ENCODE measurements at regions not wholly inside any gene's neighbourhood (a gene's known extent, or its start where the extent isn't known, plus 50 kb on each side); places are given as distances from the start of the nearest gene placed in this dataset.

DNA sequence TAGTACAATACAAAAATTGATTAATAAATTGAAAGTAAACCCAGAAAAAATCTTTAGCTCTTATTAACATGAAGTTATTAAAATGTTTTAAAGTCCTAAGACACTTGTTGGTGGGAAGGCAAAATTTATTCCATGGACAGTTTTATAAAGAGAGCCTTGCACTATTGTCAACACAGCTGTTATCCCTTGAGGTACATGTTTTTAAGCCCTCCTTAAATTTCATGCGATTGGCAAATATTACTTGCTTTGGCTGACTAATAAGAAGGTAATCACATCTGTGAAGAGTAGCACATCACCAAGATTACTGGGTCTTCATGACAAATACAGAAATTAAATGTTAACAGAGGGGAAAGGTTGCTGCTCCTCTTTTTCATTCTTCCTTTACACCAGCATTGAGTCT lies 611.1 kb downstream of the BRINP3 start:
- no peak for DNase-seq (ENCODE audit: low spot score)

DNA sequence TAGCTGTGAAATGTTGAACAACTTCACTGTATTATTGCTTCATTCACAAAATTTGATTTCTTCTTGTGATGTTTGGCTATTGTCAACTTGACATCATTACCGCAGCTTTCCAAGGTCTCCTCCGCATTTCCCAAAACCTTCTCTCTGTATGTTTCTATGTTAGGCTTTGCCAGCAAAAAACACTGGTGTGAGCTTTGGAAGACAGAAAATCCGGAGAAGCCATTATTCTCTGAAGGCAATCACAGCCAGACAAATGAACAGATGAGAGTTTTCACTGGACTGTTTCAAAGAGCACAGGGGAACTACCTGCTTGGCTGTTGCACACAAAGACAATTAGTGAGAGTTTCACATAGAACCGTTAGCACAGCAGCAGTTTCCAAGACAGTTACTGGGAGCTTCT lies 609.6 kb downstream of the BRINP3 start:
- DNase-seq (ENCODE audit: low spot score): no peak

DNA sequence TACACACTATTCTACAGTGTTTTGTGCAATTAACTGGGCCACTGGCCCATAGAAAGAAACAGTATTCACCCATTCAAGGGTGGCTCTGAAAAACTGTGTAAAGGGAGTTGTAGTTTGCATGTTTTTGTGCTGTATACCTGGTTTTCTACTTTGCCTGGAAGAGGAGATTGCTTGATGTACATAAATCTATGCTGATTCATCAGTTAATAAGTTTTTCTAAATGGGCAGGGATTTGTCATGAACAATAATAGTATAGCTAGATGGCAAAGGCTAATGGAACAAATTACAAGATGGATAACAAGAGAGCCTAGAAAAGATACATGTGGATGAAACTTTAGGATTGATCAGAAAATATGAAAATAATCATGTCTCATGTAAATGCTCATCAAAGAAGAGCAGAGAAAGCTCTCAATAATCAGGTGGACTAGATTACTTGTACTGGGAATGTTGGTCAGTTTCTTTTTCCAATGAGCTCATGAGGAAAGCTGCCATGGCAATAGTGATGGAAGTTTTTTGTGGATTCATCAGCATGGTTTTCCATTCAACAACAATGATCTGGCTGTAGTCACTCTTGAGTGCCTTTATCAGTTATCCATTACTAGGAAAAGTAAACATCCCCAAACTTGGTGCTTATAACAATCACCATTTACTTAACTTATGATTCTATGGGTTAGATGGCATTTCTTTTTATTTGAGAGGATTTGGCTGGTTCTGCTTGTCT lies 602.8 kb downstream of the BRINP3 start:
- no peak for DNase-seq (ENCODE audit: low spot score)

DNA sequence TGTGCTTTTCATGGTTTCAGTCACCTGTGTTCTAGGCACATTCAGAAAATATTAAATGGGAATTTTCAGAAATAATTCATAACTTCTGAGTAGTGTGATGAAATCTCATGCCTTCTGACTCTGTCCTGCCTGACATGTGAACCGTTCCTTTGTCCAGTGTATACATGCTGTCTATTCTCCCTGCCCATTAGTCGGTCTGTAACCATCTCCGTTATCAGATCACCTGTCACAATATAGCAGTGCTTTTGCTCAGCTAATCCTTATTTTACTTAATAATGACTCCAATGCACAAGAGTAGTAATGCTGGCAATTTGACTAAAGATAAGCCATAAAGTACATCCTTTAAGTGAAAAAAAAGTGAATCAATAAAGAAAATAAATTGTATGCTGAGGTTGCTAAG lies 597.5 kb downstream of the BRINP3 start:
- no peak for DNase-seq (ENCODE audit: low spot score)

DNA sequence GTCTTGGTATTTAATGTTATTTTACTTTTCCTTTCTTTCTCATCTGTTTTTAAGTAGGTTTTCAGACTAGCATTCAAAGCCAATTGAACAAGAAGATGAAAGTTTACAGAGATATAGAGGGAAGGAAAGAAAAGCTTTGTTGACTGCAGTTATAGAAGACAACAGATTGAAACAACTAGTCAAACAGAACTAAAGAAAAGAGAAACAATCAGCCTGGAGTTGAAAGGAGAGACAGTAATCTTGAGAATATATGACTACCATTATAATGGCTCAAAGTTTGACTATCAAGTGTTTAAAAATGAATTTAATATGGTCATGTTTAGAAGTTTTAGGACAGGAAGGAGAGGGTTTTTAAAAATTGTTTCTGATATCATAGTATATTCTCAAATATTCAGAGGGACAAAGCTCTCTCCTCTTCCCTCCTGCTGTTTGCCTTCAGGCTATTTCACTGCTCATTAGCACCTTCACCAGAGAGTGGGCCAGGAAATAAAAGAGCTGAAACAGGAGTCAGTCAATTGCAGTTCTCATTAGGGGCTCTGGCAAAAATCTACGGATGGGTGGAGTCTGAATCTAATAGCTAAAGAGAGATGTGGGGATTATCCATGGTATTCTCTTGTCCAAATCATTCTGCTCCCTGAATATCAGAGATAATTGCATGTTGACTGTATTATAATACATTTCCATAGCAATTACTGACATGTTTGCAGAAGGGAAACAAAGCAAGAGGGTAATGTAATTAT lies 577.8 kb downstream of the BRINP3 start:
- no peak for DNase-seq (ENCODE audit: low spot score)

DNA sequence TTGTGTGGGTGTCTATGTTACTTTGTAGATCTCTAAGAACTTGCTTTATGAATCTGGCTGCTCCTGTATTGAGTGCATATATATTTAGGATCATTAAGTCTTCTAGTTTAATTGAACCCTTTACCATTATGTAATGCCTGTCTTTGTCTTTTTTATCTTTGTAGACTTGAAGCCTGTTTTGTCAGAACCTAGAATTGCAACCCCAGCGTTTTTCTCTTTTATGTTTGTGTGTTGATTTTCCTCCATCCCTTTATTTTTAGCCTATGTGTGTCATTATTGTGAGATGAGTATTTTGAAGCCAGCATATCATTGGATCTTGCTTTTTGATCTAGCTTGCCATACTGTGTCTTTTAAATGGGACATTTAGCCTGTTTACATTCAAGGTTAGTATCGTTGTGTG lies 573.2 kb downstream of the BRINP3 start:
- no peak for DNase-seq (ENCODE audit: low spot score)

DNA sequence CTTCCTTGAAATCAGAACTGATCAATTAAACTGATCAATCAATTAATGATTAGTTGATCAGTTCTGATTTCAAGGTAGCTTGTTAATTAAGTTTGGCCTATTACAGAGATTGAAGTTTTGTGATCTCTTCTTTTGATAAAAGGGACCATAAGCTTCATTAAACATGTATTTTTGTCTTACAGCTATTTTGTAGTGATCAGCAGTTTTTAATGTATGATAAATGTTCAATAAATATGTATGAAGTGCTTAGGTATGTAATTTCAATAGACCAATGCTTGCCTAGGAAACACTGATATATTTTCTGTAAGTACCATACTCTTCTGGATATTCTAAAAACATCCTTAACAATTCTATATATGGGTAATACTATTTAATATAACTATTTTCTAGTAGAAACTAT lies 569.6 kb downstream of the BRINP3 start:
- DNase-seq (ENCODE audit: low spot score): no peak

DNA sequence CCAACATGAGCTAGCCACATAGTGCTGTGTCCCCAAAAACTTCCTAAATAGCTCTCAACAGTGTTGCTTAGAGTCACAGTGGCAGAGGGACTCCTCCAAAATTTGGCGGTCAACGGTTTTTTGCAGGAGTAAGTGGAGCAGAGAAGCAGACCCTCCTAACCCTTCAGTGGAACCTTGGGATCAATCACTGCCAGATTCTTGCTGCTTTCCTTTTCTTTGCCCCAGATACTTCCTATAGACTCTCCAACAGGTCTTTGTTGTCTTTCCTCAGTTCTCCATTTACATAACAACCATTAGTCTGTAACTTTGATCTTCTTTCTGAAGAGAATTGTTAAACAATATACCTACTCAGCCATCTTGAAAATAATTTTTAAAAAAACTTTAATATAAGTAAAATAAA lies 556.1 kb downstream of the BRINP3 start:
- no peak for DNase-seq (ENCODE audit: low spot score)

DNA sequence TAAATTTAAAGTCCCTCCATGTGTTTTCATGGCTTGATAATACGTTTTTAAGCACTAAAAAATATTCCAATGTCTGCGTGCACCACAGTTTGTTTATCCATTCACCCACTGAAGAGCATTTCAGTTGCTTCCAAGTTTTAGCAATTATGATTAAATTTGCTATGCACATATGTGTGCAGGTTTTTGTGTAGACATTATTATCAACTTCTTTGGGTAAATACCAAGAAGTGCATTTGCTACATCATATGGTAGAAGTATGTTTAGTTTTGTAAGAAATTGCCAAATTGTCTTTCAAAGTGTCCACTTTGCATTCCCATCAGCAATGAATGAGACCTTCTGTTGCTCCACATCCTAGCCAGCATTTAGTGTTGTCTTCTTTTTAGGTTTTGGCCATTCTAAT lies 550.0 kb downstream of the BRINP3 start:
- no peak for DNase-seq (ENCODE audit: low spot score)

DNA sequence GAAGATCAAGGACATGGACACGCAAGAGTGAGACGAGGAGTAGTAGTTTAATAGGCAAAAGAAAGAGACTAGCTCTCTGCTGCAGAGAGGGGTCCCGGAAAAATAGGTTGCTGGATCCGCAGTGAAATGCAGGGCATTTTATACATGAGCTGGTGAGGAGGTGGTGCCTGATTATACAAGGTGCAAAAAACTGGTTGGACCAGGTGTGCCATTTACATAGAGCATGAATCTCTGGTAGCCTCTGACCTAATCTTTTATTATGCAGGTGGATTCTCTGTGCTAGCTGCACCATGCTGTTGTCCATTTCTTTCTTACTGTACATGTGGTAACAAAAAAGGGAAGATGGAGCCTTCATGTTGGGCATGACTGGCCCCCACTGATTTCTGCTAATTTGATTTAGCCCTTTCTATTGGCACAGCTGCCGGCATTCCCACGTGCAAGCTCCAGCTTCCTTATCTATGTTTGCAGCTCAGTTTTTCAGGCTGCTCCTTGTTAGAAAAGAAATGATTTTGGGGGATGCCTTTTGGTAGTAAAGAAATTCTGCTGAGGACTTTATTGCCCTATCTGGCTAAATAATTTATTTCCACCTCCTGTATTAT lies 548.1 kb downstream of the BRINP3 start:
- no peak for DNase-seq (ENCODE audit: low spot score)

DNA sequence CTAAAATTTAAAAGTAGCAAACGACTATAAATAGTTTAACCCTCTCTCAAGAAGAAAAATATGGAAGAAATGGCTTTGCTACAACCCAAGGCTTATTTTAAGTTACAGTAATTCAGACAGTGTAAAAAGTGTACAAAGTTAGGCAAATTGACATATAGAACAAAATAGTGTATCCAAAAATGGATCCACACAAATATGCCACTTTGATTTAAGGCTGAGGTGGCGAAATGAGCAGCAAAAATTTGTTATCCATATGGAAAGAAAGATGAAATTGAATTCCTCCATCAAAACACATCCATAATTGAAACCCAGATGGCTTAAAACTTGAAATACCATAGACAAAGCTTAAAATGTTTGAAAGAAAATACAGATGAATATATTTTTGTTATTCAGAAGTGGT lies 540.8 kb downstream of the BRINP3 start:
- DNase-seq (ENCODE audit: low spot score): no peak

DNA sequence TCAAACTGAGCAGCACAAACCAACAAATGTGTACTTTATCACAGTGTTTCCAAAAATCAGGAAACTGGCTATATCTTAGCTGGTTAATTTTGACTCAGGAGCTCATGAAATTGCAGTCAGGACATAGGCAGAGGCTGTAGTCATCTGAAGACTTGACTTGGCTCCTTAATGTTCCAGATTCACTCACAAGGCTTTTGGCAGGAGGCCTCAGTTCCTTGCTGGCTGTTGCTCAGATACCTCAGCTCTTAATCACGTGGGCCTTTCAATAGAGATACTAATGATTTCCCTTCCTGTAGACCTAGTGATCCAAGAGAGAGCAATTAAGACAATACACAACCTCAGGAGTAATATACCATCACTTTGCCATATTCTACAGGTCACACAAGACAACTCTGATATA lies 537.7 kb downstream of the BRINP3 start:
- no peak for DNase-seq (ENCODE audit: low spot score)

DNA sequence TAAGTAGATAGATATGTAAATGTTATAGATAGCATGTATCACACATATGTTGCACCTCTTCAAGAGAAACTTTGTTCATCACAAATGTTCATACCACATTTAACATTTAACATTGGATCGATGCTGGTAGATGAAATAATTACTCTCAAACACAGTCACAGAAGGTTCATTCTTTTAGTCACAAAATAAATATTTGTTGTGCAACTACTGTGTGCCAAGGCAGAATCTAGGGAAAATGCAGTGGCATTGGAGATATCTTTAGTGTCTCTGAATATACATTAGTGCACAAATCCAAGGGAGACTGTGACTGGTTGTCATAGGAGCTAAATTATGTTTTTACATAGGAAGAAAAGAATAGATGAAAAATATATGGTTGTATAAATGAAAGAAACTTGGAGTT lies 535.7 kb downstream of the BRINP3 start:
- no peak for DNase-seq (ENCODE audit: low spot score)

DNA sequence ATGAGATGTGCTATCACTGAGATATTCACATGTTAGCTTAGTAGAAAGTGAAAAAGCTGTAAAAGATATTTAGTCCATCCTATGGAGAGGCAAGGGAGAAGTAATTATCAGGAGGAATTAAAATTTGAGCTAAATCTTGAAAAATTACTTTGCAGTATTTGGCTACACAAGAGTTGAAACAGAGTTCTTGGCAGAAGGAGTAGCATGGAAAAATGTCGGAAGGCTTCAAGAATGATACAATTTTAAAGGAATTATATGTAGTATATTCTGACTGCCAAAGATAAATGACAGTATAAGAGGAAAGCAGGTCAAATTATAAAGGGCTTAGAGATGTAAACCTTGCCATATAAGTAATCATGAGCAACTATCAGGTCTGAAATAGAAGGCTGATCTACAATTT lies 518.9 kb downstream of the BRINP3 start:
- no peak for DNase-seq (ENCODE audit: low spot score)

DNA sequence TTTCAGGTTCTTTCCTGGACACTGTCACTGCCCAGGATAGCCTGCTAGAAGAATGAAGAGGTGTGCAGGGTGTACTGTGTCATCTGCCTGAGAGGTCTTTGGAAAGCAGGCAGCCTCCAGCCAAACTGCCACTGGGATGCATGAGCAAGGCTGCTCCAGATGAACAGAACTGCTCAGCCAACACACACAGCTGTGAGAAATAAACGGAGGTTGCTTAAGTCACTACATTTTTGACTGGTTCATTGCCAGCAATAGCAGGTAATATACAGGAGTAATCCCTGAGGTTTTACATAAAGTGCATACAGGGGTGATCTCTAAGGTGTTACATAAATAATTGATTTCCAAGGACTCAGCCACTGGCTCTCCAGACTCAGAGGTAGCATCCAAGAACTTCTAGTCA lies 516.9 kb downstream of the BRINP3 start:
- DNase-seq (ENCODE audit: low spot score): no peak

DNA sequence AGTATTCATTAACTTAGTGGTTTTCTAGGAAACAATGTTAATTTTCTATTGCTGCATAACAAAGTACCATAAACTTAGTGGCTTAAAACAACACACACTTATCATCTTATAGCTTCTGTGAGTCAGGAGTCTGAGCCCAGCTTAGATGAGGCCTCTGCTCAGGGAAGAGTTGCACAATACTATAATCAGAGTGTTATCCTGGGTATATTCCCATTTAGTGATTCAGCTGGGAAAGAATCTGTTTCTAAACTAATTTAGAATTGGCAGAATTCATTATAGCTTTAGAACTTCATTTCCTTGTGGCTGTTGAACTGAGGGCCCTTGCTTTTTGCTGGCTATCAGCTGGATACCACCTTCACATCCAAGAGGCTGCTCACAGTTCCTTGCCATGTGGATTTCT lies 515.5 kb downstream of the BRINP3 start:
- DNase-seq (ENCODE audit: low spot score): no peak

DNA sequence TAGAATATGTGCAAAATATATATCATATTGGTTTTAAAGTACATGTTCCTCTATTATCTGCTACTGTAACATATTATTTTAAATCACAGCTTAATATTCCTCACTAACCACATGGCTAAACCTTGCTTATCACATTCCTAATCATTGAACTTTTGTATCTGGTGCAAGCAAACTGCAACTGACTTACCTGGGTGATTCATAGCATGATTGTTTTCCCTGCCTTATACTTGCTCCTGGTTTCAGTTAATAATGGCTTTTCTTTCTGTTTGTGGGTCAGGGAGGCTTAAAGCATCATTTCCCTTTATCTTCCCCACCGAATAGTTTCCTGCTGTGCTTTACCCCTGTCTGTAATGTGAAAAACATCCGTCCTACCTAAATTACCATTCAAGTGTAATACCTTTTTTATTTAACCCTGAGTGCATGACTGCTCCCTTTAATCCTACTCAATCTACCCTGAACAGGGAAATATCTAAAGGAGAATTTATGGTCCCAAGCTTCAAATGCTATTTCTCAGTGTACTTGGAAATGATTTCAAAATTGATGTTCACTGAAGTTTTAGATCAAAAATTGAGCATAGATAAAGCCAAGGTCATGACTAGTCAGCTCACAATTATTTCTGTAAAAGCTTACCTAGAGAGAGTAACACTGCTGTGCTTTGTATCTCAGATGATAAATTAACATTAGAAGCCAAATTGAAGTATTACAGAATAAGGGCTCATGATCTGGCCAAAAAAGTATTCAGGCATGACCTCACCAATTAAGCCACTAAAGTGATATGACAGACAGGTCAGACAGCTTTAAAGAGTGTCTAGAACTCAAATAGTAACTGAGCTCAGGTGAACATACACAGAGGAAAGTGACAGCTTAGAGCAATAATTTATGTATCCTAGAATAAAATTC lies 507.1 kb downstream of the BRINP3 start:
- no peak for DNase-seq (ENCODE audit: low spot score)

DNA sequence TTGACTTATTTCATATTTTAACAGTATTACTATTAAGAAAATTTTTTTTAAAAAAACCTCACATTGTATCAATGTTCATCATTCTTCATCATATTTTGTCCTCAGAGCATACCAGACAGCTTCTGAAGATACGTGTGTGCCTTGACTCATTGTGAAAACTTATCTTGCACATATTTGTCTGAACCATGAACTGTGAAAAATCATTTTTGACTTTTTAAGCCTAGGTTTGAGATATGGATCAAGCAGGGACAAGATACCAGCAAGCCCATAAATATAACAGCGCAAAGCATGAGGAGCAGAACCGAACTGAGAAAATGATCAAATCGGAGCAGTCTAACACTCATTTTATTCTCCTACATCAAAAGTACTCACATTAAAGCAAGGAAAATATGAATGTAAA lies 506.0 kb downstream of the BRINP3 start:
- no peak for DNase-seq (ENCODE audit: low spot score)

DNA sequence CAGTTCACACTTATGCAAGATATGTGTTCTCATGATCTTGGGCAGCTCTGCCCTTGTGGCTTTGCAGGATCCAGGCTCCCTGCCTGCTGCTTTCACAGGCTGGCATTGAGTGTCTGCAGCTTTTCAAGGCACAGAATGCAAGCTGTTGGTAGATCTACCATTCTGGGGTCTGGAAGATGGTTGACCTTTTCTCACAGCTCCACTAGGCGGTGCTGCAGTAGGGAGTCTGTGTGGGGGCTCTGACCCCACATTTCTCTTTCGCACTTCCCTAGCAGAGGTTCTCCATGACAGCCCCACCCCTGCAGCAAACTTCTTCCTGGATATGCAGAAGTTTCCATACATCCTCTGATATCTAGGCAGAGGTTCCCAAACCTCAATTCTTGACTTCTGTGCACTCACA lies 500.5 kb downstream of the BRINP3 start:
- DNase-seq (ENCODE audit: low spot score): no peak

DNA sequence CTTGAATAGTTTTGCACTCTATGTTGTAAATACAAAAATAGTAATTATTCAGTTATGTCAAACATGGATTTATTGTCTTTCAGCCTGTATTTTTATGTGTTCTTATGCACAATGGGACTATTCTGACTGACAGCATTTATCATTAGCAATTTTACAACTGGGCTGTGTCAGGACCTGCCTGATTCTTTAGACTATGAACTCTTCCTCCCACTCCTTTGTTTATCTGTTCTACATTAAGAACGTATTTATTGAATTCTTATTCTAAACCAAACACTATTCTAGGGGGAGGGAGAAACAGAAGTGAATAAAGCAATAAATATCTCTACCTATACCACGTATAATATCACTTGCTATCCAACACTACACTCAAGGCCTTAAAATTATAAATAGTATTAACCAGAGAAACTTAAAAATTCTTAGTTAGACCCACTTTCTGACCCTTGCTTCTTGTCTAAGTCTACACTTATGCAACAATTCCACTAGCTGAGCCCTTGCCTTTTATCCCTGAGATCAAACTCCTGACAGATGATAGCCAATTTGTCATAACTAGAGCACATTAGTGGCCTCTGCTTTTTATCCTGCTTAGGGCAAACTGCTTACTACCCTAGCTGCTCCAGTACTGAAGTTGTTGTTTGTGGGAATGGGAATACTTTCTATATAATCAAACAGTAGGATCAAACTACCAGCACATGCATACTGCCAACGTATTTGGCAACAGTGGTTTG lies 494.3 kb downstream of the BRINP3 start:
- no peak for DNase-seq (ENCODE audit: low spot score)

DNA sequence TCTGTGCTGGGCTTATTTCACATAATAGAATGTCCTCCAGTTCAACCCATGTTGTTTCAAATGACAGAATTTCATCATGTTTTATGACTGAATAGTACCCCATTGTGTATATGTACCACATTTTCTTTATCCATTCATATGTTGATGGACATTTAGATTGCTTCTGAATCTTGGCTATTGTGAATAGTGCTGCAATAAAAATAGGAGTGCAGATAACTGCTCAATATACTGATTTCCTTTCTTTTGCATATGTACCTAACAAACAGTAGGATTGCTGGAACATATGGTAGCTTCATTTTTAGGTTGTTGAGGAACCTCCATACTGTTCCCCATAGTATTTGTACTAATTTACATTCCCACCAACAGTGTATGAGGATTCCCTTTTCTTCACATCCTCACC lies 491.1 kb downstream of the BRINP3 start:
- DNase-seq (ENCODE audit: low spot score): no peak

DNA sequence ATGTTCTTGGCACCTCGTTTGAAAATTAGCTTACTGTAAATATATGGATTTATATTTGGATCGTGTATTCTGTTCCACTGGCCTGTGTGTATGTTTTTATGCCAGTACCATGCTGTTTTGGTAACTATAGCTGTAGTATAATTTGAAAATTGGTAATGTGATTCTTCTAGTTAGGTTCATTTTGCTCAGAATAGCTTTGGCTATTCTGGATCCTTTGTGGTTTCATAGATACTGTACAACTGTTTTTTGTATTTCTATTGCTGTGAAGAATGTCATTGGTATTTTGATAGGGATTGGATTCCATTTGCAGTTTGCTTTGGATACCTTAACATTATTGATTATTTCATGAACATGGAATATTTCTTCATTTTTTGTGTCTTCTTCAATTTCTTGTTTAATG lies 490.2 kb downstream of the BRINP3 start:
- DNase-seq (ENCODE audit: low spot score): no peak
